8988T (cell line): ENCODE measurements at regions not wholly inside any gene's neighbourhood (a gene's known extent, or its start where the extent isn't known, plus 50 kb on each side); places are given as distances from the start of the nearest gene placed in this dataset.
"Not testable (repeated sequence)": the region's sequence is repeated elsewhere in the genome, so short reads cannot be mapped to it uniquely, and the experiment has no call there.

ENCODE experiments used
- DNase-seq: peaks from one replicate; pipeline ENCODE4 v3.0.0; 2011

DNA sequence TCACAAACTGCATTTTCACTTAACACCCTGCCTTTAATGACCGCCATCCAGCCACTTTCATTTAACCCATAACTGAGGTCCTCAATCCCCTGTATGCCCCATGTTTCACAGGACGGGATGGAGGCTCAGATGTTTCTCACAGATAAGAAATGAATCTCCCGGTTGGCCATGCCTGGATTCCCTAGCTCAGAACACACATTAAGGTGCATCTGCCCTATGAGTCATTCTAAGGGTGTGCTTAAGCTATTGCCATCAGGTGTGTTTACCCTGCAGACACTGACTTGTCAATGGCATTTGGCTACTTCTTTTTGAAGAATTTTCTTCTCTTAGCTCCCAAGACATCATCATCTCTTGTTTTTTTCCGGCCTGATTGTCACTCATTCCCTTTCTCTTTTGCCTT is 222.6 kb upstream of the SMIM31 start:
- DNase-seq = no peak

DNA sequence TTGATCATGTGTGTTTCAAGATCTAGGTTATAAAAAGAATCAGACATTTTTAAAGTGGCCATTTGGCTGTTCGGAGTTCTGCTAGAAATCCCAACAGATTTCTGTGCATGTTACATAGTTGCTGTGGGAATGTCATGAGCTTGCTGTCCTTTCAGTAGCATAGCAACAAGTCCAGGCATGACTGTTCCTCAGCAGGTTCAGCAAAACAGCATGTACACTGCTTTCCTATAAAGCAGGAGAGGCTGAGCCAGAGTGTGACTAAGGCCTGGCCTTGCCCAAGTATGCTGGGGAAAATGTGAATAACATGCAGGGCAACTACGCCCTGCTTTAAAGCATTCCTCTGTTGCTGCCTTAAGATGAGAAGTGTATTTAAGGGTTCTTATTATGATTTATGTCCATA is 217.1 kb upstream of the SMIM31 start:
- DNase-seq = no peak

DNA sequence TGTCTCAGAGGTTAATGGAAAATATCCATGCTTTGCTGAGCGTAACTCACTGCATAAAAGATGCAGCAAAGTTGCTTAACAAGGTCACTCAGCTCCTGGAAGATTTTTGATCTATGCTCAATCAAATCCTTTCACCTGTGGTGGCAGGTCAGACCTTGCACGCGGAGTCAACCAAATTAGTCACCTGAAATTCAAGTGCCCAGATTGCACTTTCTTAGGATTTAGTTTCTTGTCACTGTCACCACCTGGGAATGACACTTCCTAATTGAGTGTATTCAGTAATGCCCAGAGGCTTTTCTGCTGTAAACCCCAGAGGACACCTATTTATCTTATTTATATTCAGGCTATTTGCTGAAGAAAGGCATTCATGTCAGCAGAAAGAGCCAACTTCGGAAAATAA is 215.8 kb upstream of the SMIM31 start:
- no peak for DNase-seq

DNA sequence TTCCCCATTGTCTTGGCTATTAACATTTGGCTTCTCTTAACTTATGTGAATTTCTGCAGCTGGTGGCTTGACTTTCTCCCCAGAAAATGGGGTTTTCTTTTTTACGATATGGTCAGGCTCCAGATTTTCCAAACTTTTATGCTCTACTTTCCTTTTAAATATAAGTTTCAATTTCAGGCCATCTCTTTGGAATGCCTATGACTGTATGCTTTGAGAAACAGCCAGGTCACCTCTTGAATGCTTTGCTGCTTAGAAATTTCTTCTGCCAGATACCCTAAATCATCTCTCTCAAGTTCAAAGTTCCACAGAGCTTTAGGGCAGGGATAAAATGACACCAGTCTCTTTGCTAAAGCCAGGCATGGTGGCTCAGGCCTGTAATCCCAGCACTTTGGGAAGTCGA is 212.9 kb upstream of the SMIM31 start:
- DNase-seq = no peak

DNA sequence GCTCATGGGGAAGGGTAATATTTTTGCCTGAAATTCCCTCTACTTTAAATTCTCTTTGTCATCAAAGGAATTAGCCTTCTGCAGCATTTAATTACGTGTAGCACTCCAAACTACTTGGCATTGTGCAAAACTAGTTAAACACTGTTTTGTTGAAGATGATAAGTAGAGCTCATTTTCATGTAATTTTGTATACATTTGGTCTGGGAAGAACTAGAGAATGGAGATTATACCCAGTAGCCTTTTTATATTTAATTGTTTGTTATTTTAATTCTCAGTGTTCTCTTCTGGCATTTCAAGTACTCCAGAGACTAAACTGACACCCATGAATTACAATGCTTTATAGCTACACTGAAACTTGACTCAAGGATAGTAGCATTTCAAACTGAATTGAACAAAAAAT is 211.5 kb upstream of the SMIM31 start:
- no peak for DNase-seq

DNA sequence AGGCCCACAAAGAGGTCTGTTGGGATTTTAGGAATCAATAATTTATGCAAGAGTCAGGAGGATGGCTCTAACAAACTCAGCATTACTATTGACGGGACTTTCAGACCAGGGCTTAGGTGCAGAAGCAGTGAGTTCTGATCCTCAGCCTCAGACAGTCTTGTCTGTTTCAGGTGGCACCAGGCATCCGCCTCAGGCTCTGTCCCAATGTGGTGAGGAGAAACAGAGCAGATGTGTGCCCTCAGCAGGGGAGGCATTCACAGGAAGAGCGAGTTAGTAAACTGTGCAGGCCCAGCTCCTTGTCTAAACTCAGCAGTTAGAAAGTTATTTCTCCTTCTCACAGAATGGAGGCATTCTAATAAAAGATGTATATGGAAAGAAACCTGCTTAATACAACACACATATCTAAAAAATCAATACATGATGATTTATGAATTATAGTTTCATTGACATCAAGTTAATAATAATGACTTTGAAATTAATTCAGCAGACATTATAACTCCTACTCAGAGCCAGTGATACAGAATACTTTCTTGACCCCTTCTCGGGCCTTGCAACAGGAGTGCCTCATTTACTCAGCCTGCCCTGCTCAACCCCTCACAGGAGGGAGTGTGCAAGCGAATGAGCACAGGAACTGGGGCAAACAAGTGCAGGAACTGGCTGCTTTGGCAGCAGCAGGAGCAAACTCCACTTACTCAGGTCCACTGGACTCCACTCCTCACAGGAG is 202.8 kb upstream of the SMIM31 start:
- DNase-seq = no peak

DNA sequence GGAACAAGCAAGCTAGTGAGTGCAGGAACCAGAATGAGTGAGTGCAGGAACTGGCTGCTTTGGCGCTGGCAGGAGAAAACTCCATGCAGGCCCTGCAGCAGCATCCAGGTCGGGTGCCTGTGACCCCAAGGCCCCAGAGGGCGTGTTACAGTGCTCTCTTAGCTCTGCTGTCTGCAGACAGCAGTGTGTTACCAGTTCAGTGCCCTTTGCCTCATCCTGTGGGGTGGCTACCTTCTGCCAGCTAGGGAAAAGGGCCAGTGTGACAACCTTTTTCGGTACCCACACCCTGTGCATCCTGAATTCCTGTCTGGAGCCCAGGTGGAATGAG is 202.3 kb upstream of the SMIM31 start:
- no peak for DNase-seq

DNA sequence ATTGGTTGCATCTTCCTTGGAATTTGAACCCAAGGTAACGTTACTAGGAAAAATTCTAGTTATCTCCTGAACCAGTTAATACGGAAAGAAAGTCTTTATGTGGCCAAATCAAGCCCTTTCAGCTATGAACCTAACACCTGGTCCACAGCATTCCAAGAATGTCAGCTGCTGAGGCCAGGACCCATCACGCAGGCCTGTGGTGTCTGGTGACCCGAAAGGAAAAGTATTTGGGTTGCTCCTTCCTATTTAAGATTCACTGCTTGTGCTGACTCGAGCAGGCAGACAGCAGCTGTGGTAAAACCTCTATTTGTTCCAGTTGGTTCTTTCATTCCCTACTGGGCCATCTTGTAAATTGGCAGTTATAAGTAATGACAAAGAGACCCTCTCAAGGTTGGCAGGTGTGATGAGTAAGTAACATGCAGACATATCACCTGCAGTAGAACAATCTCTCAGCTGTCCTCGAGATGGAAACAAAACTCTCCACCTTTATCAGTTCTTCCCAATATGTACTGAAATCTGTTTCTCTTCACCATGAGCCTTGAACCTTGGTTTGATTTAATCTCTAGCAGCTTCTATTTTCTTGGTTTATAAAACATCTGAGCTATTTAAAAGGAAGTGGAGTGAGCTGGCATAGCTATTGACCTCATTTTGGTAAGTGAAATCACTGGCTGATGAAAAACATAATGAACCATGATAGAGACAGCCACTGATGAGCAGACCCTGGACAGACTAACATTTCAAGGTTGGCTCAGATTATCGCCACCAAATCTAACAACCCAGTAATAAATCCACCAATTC is 182.1 kb upstream of the SMIM31 start:
- DNase-seq = no peak

DNA sequence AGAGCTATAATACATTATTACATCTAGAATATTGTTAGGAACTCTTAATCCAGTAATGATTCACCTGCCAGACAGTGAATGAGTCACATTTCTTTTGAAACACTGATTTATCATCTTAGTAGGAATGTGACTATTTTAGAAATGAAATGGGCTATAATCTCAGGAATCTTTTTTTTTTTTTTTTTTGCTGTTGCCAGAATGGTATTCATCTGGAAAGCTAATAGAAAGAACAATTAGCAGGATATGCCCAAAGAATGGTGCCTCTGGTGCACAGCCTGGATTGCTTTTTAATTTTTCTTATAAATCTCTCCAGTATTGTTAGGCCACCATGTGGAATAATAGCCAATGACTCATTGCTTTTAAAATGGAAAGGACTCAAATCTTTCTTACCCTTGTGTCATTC is 181.1 kb upstream of the SMIM31 start:
- DNase-seq = no peak

DNA sequence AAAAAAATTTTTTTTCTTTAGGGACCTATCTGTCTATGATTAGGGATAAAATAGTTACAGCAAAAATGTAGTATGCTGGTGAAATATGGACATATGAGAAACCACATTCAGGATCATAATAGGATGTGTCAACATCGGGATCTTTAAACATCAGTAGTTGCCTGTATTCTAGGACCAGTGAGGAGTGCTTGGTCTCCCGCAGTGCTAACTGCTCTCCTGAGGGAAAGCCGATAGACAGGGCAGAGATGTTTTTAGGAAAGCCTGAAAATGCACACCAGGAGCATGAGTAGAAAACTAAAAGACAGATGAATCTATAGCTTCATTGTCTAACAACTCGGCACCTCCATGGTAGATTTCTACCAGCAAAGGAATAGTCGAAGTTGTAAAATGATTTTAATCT is 178.1 kb upstream of the SMIM31 start:
- DNase-seq = no peak

DNA sequence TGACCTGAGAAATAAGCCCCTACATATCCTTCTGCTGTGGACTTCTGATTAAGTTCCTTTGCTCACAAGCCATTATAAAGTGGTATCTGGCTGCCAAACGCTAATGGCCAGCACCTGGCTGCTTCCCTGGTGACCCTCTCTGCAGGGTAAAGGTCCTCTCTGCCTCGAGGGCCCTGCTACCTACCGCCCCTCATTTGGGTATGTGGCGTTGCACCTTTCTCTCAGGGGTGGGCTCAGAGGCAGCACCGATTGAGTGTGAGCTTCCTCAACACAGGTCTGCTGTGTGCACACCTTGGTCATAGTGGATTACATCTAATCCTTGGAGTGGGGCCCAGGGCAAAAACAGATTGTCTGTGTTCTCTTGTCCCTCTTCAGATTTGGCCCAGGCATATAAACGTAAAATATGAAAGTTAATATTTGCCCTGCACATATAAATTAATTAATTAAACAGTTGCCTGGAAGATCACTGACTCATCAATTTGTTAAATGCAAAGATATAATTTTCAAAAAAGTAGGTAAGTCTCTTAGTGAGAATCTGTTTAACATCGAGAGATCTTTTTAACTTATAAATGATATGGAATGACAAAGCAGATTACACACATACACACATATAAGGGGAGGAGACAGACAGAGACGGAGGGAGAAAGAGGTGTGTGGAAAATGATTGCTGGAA is 174.5 kb upstream of the SMIM31 start:
- no peak for DNase-seq

DNA sequence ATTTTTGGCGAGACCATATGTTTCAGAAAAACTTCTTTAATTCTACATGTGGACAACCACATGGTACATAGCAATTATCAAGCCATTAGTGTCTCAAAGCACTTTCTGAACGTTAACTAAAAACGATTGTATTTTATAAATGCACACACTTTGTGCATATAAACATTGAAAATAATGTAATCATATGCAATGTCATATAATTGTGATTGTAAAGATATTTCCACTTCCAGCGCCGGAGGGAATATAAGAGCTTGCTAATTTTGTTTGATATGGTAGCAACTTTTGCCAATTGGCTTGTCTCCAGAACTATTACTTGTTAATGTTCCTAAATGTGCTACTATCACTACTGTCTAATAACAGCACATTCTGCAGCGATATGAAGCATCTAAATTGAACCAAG is 162.3 kb upstream of the SMIM31 start:
- no peak for DNase-seq

DNA sequence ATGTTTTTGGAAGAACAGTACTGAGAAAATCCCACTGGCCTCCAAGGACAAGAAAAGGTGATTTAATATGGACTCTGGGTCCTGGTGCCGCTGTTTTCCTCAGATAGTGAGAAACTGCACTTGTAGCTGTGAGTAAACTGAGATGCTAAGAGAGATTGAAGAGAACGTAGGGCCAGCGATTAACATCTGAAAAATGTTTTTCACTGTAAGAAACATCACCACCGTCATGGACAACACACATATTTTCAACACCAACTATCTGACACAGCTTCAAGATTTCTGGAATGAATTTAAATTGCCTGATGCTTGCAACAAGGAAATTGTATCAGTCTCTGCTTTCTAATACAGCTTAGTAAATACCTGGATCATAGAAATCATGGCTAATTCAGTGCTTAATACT is 158.2 kb upstream of the SMIM31 start:
- no peak for DNase-seq

DNA sequence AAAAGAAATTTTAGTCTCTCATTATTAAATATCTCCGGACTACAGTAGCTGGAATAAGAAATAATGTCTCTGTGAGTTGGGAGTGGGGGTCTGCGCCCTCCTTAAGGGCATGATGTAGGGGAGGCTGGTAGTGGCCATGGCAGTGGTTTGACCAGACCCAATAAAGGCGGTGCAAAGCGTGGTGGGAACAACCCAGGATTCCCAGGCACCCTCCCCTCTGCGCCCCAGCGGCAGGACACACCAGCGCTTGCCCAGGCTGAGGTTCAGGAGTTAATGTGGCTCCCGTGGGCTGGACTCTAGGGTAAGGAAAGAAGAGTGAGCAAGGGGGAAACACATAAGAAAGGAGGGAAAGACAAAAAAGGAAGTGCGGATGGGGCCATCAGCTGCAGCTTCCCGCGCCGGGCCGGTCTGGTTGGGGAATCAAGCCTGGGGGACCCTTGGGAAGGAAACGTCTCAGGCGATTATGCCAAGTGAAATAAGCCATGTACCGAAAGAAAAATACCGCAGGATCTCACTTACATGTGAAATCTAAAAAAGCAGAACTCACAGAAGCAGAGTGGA is 157.5 kb upstream of the SMIM31 start:
- DNase-seq = no peak

DNA sequence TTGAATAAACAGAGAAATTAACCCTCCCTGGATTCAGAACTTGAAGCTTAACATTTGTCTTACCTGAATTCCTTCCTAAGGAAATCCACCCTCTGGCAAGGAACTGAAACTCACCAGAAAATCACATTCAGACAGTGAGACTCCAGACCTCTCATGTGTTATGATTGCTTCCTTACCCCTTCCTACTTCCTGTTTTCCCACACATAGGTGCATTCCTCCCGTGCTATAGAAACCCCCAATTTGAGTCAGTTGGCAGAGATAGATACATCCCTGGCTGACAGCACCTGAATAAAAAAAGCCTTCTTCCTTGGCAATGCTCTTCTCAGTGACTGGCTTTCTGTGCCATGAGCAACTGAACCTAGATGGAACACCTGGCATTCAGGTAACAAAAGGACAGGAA is 157.0 kb upstream of the SMIM31 start:
- DNase-seq = no peak

DNA sequence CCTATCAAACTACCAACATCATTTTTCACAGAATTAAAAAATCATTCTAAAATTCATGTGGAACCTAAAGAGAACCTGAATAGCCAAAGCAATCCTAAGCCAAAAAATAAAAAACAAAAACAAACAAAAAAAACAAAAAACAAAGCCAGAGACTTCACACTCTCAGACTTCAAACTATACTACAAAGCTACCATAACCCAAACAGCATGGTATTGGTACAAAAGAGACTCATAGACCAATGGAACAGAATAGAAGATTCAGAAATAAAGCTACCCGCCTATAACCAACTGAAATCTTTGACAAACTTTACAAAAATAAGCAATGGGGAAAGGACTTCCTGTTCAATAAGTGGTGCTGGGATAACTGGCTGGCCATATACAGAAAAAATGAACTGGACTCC is 152.3 kb upstream of the SMIM31 start:
- no peak for DNase-seq

DNA sequence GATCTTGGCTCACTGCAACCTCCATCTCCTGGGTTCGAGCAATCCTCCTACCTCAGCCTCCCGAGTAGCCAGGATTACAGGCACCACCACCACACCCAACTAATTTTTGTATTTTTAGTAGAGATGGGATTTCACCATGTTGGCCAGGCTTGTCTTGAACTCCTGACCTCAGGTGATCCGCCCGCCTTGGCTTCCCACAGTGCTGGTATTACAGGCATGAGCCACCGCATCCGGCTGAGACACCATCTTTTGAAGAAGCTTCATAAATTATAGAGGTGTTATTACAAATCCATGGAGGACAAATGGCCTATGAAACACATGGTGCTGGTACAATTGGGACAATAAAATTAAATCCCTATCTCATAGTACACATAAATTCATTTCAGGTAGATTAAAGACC is 148.1 kb upstream of the SMIM31 start:
- DNase-seq = not testable (repeated sequence)

DNA sequence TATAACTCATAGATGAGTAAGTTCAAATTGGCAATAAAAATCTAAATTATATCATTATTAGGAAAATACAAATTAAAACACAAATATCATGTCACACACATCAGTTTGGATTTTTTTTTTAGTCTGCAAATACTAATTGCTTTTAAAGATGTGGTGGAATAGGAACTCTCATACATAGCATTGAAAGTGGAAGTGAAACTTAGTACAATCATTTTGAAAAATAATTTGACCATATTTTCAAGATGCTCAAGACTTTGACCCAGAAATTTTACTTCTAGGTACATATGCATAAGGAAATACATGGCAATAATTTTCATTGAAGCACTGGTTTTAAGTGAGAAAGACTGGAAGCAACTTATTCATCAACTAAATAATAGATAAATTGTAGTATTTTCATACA is 147.5 kb upstream of the SMIM31 start:
- no peak for DNase-seq

DNA sequence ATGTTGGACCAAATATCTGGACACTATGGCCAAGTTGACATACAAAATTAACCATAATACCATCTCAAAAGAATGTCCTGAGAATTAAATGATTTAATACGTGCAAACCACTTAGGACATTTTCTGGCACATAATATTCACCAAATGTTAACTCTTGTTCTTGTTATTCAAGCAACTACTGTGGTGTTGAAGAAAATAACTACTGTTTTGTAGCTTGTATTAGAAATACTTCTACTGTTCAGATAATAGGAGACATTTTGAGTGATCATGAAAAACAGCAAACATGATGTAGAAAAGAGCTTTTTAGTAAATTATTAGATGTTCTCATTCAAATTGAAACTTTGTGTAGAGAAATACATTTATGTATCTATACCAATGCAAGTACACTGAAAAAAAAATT is 140.7 kb upstream of the SMIM31 start:
- DNase-seq = no peak

DNA sequence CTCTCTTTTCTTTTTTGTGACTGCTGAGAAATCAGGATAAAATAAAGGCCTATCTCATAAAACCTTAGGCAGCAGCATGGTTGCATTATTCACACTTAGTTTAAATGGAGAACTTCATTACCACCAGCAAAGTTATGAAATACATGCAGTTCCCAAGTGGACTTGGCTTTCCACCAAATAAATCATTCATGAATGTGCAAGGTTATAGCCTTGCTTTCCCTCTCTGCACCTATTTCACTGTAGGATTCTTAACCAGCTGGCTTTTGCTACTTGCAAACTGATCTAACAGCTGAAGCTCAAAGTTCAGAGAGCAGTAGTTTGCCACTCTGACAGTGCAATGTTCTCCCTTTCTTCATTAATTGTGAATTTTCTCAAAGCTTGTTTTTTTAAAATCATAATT is 140.1 kb upstream of the SMIM31 start:
- DNase-seq = no peak

DNA sequence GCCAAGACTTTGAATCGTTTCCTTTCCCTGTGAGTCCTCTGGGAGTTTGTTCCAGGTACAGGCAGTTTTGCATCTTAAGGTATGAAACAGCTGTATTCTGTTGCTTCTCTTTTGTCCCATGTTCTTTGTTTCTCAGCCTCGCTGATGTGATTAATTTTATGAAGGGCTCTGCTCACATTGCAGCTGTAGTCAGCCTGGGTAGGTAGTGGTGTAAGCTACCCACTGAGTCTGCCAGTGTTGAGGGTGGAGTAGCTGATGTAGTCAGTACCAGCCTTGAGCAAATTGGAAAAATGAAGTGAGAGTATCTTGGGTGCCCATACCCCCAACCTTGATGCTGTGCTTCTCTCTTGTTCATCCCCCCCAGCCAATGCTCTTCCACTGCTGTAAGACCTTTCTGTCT is 139.6 kb upstream of the SMIM31 start:
- DNase-seq = no peak

DNA sequence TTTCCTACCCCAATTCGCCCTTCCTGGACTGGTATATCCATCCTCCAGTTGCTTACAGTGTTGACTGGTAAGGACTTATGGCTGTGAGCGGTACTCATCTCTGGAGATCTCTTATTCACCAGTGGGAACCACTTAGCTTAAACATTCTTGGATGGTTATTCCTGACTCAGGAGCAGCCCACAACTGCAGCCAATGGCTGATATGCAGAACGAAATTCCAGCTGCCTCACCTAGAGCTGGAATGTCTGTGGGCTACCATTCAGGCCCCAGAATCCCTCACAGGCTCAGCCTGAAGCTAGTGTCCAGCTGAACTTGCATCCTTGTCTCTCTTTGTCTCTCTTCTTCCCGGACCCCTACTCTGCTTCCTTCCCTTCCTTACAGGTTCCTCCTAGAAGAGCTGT is 138.9 kb upstream of the SMIM31 start:
- DNase-seq = no peak

DNA sequence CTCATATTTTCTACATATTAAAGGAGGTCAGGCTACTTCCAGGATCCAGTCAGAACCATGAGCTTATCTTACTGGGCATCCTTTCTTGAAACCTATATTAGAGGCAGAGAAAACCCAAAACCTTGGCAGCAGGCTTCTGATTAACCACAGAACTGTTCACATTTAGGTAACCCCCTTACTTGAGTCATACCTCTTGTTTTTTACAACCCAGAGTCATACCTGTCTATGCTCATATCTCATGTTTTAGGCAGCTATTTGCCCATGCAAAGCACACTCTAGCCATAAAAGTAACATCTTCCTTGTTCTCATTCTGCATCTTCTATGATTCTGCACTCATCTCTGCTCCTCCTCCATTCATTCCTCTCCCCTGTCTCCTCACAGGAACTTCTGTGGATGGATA is 138.0 kb upstream of the SMIM31 start:
- no peak for DNase-seq

DNA sequence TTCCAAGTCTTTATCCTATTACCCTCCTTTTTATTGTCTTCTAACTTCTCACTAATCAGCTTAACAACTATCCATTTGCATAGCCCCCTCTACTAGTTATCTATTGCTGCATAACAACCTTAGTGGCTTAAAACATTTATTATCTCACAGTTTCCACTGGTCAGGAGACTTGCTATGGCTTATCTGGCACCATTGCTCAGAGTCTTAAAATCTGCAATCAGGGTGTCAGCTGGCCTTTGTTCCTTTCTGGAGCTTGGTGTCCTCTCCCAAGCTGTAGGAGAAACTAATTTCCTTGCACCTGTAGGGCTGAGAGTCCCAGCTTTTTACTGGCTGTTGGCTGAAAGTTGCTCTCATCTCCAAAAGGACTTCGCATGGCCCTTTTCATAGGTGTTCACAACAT is 137.0 kb upstream of the SMIM31 start:
- DNase-seq = no peak
